ENCODE measurements at regions not wholly inside any gene's neighbourhood (a gene's known extent, or its start where the extent isn't known, plus 50 kb on each side); places are given as distances from the start of the nearest gene placed in this dataset.
A peak's percentile ranks its signal among the peaks of the same experiment; 100 is the strongest.
"Not testable (repeated sequence)": the region's sequence is repeated elsewhere in the genome, so short reads cannot be mapped to it uniquely, and the experiment has no call there.

- DNase-seq (ENCODE audit: low read depth in 2 of 2): no peak
Observed at GRCh38 chr11:38448284-38448683, 1850.2 kb upstream of the RAG2 start.

GRCh38 chr11:38446336-38446735, 1848.3 kb upstream of the RAG2 start:
- no peak for DNase-seq (ENCODE audit: low read depth in 2 of 2)

- no peak for DNase-seq (ENCODE audit: low read depth in 2 of 2)
Observed at GRCh38 chr11:38438091-38438490, 1840.1 kb upstream of the RAG2 start.

- no peak for DNase-seq (ENCODE audit: low read depth in 2 of 2)
Observed at GRCh38 chr11:38425578-38425977, 1827.5 kb upstream of the RAG2 start.

GRCh38 chr11:38423042-38423441, 1825.0 kb upstream of the RAG2 start:
- no peak for DNase-seq (ENCODE audit: low read depth in 2 of 2)

GRCh38 chr11:38416141-38416540, 1818.1 kb upstream of the RAG2 start:
- DNase-seq (ENCODE audit: low read depth in 2 of 2): no peak

- no peak for DNase-seq (ENCODE audit: low read depth in 2 of 2)
Observed at GRCh38 chr11:38411149-38411548, 1813.1 kb upstream of the RAG2 start.

GRCh38 chr11:38402063-38402462, 1804.0 kb upstream of the RAG2 start:
- DNase-seq (ENCODE audit: low read depth in 2 of 2): no peak

GRCh38 chr11:38392176-38392575, 1794.1 kb upstream of the RAG2 start:
- no peak for DNase-seq (ENCODE audit: low read depth in 2 of 2)

- no peak for DNase-seq (ENCODE audit: low read depth in 2 of 2)
Observed at GRCh38 chr11:38384568-38384967, 1786.5 kb upstream of the RAG2 start.

GRCh38 chr11:38365274-38365673, 1767.2 kb upstream of the RAG2 start:
- DNase-seq (ENCODE audit: low read depth in 2 of 2): no peak

GRCh38 chr11:38356255-38356654, 1758.2 kb upstream of the RAG2 start:
- DNase-seq (ENCODE audit: low read depth in 2 of 2): no peak

GRCh38 chr11:38345286-38345685, 1747.2 kb upstream of the RAG2 start:
- DNase-seq (ENCODE audit: low read depth in 2 of 2): no peak

- DNase-seq (ENCODE audit: low read depth in 2 of 2): not testable (repeated sequence)
Observed at GRCh38 chr11:38341612-38342011, 1743.6 kb upstream of the RAG2 start.

GRCh38 chr11:38339835-38340440, 1741.9 kb upstream of the RAG2 start:
- no peak for DNase-seq (ENCODE audit: low read depth in 2 of 2)

GRCh38 chr11:38338022-38338421, 1740.0 kb upstream of the RAG2 start:
- not testable (repeated sequence) for DNase-seq (ENCODE audit: low read depth in 2 of 2)

- DNase-seq (ENCODE audit: low read depth in 2 of 2): no peak
Observed at GRCh38 chr11:38332046-38332445, 1734.0 kb upstream of the RAG2 start.

GRCh38 chr11:38330578-38330977, 1732.5 kb upstream of the RAG2 start:
- DNase-seq (ENCODE audit: low read depth in 2 of 2): no peak

GRCh38 chr11:38323961-38324761, 1726.1 kb upstream of the RAG2 start:
- no peak for DNase-seq (ENCODE audit: low read depth in 2 of 2)

GRCh38 chr11:38315151-38315550, 1717.1 kb upstream of the RAG2 start:
- DNase-seq (ENCODE audit: low read depth in 2 of 2): no peak

GRCh38 chr11:38307455-38307854, 1709.4 kb upstream of the RAG2 start:
- DNase-seq (ENCODE audit: low read depth in 2 of 2): no peak

GRCh38 chr11:38305682-38306081, 1707.6 kb upstream of the RAG2 start:
- peak; percentile 8 to 20 for DNase-seq (ENCODE audit: low read depth in 2 of 2)

- DNase-seq (ENCODE audit: low read depth in 2 of 2): no peak
Observed at GRCh38 chr11:38304926-38305325, 1706.9 kb upstream of the RAG2 start.
